DND-41 (cell line): ENCODE measurements at regions not wholly inside any gene's neighbourhood (a gene's known extent, or its start where the extent isn't known, plus 50 kb on each side); places are given as distances from the start of the nearest gene placed in this dataset.

Source experiments
- EZH2 ChIP-seq: IDR thresholded peaks from 3 replicates; pipeline ENCODE4 v1.6.1; 2012; ENCODE audit warnings: borderline replicate concordance, low read depth, mild to moderate bottlenecking, moderate library complexity, low read length, inconsistent platforms; ENCODE audit not compliant: severe bottlenecking
- TF ChIP-seq, protein P1 (sequence below): IDR thresholded peaks from 2 replicates; pipeline ENCODE4 v1.5.1; 2012; ENCODE audit warnings: borderline replicate concordance, low read length, moderate library complexity, mild to moderate bottlenecking; ENCODE audit not compliant: poor library complexity, severe bottlenecking; ENCODE audit errors: extremely low read depth

DNA sequence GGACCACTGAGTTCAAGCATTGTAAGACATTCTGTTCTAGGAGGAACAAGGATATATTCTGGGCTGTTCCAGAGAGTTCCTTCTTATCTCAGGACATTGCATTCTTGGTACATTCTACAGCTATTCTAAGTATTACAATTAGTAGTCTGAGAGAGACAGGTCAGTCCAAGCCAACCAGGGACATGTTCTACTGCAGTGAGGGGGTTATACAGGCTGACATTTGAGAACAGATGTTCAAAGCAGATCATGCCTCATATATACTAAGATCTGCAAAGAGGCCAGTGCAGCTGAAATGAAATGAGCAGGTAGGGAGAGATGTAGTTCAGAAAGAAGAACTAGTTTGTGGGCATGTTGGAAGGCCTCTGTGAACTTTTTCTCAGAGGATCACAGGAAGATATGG, 142.0 kb downstream of the CENPC start:
- TF ChIP-seq, protein P1, sequence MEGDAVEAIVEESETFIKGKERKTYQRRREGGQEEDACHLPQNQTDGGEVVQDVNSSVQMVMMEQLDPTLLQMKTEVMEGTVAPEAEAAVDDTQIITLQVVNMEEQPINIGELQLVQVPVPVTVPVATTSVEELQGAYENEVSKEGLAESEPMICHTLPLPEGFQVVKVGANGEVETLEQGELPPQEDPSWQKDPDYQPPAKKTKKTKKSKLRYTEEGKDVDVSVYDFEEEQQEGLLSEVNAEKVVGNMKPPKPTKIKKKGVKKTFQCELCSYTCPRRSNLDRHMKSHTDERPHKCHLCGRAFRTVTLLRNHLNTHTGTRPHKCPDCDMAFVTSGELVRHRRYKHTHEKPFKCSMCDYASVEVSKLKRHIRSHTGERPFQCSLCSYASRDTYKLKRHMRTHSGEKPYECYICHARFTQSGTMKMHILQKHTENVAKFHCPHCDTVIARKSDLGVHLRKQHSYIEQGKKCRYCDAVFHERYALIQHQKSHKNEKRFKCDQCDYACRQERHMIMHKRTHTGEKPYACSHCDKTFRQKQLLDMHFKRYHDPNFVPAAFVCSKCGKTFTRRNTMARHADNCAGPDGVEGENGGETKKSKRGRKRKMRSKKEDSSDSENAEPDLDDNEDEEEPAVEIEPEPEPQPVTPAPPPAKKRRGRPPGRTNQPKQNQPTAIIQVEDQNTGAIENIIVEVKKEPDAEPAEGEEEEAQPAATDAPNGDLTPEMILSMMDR, result no peak
- no peak for TF ChIP-seq EZH2
